HEK293T (cell line): ENCODE measurements at regions not wholly inside any gene's neighbourhood (a gene's known extent, or its start where the extent isn't known, plus 50 kb on each side); places are given as distances from the start of the nearest gene placed in this dataset.

ENCODE experiments used
- ARNT ChIP-seq: fragments of 450-650 bp; IDR thresholded peaks from 2 replicates; pipeline ENCODE4 v1.6.1; 2017; ENCODE audit warnings: mild to moderate bottlenecking
- CTBP1 ChIP-seq: fragments of 450-650 bp; IDR thresholded peaks from 2 replicates; pipeline ENCODE4 v1.6.1; 2016; ENCODE audit warnings: borderline replicate concordance
- ELF4 ChIP-seq: fragments of 450-650 bp; IDR thresholded peaks from 2 replicates; pipeline ENCODE4 v1.6.1; 2017; ENCODE audit warnings: antibody characterized with exemption
- FOXA1 ChIP-seq: fragments of 450-650 bp; IDR thresholded peaks from 2 replicates; pipeline ENCODE4 v1.6.1; 2016; ENCODE audit warnings: mild to moderate bottlenecking
- FOXK2 ChIP-seq: fragments of 450-650 bp; IDR thresholded peaks from 2 replicates; pipeline ENCODE4 v1.6.1; 2016; ENCODE audit warnings: mild to moderate bottlenecking
- FOXM1 ChIP-seq: fragments of 450-650 bp; IDR thresholded peaks from 2 replicates; pipeline ENCODE4 v1.6.1; 2017; ENCODE audit warnings: mild to moderate bottlenecking, borderline replicate concordance
- HDGF ChIP-seq: fragments of 450-650 bp; IDR thresholded peaks from 2 replicates; pipeline ENCODE4 v1.6.1; 2017; ENCODE audit warnings: antibody characterized with exemption, borderline replicate concordance
- L3MBTL2 ChIP-seq: fragments of 450-650 bp; conservative IDR thresholded peaks from 2 replicates; pipeline ENCODE4 v1.6.1; 2016; ENCODE audit warnings: mild to moderate bottlenecking
- NFRKB ChIP-seq: fragments of 450-650 bp; IDR thresholded peaks from 2 replicates; pipeline ENCODE4 v1.6.1; 2016; ENCODE audit warnings: mild to moderate bottlenecking, moderate library complexity
- SP1 ChIP-seq: fragments of 450-650 bp; IDR thresholded peaks from 2 replicates; pipeline ENCODE4 v1.6.1; 2017
- SUZ12 ChIP-seq: fragments of 450-650 bp; IDR thresholded peaks from 2 replicates; pipeline ENCODE4 v1.6.1; 2016; ENCODE audit warnings: mild to moderate bottlenecking
- TARDBP ChIP-seq: fragments of 450-650 bp; IDR thresholded peaks from 2 replicates; pipeline ENCODE4 v1.6.1; 2016
- ZNF384 ChIP-seq: fragments of 450-650 bp; IDR thresholded peaks from 2 replicates; pipeline ENCODE4 v1.6.1; 2016
- TF ChIP-seq, protein P1 (sequence below): fragments of 450-650 bp; IDR thresholded peaks from 2 replicates; pipeline ENCODE4 v1.6.1; 2016

DNA sequence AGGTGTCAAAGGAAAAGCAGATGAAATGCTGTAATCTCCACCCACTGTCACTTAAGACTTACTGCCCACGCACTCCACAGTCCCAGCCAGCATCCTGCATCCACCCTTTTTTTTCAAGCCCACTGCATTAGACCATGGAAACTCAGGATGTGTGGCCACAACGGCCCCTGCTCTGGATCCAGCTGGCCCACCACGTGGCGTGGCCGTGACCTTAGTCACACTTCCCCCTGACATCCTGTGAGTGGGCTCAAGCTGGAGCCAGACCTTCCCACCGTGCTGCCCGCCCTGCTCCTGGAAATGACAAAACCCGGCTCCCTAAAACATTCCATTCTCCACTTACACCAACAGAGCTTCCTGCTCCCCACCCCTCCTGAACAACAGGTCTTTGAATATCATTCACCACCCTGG lies 588.3 kb upstream of the DIPK2B start:
- TF ChIP-seq SUZ12 (no peak), FOXA1 (no peak), L3MBTL2 (no peak), ARNT (no peak), FOXM1 (no peak), TARDBP (no peak), FOXK2 (no peak), ZNF384 (no peak), ELF4 (no peak), HDGF (no peak), SP1 (no peak), NFRKB (no peak), CTBP1 (no peak)
- TF ChIP-seq, protein P1, sequence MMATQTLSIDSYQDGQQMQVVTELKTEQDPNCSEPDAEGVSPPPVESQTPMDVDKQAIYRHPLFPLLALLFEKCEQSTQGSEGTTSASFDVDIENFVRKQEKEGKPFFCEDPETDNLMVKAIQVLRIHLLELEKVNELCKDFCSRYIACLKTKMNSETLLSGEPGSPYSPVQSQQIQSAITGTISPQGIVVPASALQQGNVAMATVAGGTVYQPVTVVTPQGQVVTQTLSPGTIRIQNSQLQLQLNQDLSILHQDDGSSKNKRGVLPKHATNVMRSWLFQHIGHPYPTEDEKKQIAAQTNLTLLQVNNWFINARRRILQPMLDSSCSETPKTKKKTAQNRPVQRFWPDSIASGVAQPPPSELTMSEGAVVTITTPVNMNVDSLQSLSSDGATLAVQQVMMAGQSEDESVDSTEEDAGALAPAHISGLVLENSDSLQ = no peak
